GM12875 (cell line): ENCODE measurements at regions not wholly inside any gene's neighbourhood (a gene's known extent, or its start where the extent isn't known, plus 50 kb on each side); places are given as distances from the start of the nearest gene placed in this dataset.
A peak's percentile ranks its signal among the peaks of the same experiment; 100 is the strongest.

Experiments
- H3K4me3 ChIP-seq: one replicate; pipeline ENCODE4 v1.5.1; 2011; ENCODE audit warnings: low read depth, low read length, control low read depth
- TF ChIP-seq, protein P1 (sequence below): IDR thresholded peaks from 2 replicates; pipeline ENCODE4 v1.5.1; 2011; ENCODE audit warnings: low read depth, mild to moderate bottlenecking, control low read depth, inconsistent platforms, low read length, moderate library complexity, borderline replicate concordance; ENCODE audit not compliant: insufficient read depth

DNA sequence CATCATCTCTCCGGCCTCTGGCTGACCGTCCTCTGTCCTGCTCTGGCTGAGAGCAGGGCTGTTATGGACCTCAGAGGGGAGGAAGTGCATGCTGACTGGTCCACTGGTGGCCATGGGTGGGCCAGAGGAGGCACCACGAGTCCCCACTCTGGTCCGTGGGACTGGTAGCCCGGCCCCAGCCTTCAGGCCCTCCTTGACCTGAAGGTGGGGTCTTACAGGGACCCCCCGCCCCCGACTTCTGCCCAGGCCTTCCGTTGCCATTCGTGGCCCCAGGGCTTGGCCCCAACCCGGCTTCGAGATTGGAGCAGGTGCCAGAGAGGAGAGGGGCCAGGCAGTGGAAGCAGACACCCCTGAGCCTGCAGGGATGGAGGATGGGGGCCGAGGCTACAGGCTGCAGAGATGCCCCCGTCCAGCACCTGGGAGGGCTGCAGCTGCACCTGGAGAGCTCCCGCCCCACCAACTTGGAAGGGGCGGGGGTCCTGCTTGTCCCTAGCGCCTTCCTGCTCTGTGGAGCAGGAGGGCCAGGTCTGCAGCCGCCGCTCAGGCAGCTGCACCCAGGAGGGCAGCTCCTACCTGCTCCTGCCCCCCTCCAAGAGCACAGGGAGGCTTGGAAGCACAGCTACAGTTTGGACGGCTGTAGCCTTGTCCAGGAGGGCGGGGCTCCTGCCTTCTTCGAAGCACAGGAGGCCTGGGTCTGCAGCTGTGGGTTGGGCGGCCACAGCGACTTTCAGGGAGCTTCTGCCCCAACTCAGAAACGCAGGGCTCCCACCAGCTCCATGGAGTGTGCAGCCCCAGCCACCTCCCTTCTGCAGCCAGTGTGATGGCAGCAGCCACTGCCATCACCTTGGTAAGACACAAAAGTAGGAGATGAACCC lies 142.5 kb downstream of the KLF13 start:
- H3K4me3 ChIP-seq, result no peak overlapping the region
- TF ChIP-seq, protein P1, sequence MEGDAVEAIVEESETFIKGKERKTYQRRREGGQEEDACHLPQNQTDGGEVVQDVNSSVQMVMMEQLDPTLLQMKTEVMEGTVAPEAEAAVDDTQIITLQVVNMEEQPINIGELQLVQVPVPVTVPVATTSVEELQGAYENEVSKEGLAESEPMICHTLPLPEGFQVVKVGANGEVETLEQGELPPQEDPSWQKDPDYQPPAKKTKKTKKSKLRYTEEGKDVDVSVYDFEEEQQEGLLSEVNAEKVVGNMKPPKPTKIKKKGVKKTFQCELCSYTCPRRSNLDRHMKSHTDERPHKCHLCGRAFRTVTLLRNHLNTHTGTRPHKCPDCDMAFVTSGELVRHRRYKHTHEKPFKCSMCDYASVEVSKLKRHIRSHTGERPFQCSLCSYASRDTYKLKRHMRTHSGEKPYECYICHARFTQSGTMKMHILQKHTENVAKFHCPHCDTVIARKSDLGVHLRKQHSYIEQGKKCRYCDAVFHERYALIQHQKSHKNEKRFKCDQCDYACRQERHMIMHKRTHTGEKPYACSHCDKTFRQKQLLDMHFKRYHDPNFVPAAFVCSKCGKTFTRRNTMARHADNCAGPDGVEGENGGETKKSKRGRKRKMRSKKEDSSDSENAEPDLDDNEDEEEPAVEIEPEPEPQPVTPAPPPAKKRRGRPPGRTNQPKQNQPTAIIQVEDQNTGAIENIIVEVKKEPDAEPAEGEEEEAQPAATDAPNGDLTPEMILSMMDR, result no peak

DNA sequence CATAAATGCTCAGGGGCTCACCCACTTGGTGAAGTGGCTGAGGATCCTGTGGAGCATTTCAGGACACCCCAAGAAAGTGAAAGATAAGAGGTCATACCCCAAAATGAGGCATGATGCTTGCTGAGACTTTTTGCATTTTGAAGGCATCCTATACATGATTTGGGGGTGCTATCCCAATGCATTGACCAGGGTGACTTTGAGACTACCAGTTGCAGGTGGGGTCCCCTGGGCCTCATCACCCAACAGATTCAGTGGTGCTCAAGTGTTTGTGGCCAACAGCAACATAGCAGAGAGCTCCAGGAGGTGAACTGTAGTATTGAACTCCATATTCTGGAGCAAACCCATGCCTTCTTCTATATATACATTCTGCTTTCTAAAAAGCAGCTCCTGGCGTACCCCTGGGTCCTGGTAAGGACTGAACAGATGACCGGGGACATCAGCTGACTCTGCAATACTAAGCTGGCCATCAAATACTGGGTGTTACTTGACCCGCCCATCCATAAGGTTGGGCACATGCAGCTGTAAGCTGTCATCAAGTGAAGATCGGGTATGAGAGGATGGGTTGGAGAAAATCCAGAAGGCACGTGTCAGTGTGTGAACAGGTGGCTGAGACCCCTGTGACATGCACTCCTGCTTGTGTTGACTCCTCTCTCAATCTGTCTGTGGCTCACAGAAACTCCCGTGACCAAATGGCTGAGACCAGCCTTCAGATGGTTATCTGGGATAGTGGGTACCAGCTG lies 143.3 kb downstream of the KLF13 start:
- TF ChIP-seq, protein P1, result no peak
- no peak overlapping the region for H3K4me3 ChIP-seq

DNA sequence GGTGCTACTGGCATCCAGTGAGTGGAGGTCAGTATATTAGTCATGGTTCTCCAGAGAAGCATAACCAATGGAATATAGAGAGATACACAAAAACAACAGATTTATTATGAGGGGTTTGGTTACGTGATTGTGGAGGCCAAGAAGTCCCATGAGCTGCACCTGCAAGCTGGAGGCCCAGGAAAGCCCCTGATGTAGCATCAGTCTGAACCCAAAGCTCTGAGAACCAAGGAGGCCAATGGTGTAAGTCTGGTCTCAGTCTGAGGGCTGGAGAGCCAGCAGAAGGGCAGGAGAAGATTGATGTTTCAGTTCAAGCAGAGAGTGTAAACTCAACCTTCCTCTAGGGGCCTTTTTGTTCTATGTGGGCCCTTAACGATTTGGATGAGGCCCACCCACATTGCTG lies 144.1 kb downstream of the KLF13 start:
- TF ChIP-seq, protein P1, result no peak
- H3K4me3 ChIP-seq, result no peak overlapping the region

DNA sequence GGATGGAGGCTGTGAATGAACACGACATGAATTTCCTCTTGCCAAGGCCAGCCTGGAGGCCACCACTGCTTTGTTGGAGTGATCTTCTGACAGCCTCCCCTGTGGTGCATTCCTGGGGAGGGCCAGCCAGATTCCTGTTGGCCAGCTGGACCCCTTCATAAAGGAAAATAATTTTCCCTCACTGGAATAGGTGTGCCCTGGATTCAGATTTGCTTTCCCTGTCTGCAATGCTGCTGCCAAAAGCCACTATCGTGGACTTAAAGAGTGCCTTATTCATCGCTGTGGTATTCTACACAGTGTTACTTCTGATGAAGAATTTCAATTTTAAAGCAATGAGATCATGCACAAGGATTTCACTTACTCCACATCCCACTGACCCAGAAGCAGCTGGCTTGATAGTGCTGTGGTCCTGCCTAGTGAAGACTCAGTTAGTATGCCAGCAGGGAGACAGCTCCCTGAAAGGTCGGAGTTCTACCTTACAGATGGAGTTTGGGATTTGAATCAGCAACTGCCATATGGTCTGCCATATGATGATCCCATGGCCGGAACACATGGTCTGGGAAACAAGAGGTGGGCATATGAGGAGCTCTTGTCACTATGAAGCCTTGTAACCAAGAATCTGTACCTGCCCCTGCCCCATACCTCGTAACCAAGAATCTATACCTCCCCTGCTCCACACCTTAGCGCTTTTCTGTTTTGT lies 145.2 kb downstream of the KLF13 start:
- TF ChIP-seq, protein P1, result no peak
- H3K4me3 ChIP-seq, result no peak overlapping the region

DNA sequence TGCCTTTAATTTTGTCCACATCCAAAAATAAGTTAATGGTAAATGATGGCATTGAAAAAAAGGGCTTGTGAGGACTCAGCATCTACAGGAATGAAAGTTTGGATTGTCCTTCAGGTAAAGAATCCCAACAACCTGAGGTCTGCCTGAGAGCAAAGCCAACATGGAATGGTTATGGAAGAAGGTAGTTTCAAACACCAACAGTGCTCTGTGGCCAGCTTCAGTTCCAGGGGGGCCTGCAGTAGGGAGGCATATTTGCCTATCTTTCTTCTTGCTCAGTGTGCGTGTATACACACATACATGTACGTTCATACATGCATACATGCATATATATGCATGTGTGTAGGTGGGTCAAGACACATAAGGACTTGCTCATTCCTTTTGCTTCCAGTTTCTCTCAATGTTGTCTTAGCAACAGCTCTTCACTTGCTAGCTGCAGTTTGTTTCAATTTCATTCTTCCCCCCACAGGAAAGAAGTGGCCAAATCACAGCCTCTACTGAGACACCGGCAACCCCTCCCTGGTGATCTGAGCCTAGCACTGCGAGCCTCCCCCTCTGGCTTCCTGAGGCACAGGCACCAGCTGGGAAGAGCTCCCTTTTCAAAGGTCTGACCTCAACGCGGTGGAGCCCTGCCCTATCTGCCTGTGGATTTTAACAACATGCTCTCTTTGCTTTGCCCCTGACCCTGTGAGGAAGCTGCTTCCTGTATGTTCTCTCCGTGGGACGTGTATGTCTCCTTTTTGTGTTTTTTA lies 146.2 kb downstream of the KLF13 start:
- H3K4me3 ChIP-seq, result peak overlapping the region; percentile 12
- TF ChIP-seq, protein P1, result no peak

DNA sequence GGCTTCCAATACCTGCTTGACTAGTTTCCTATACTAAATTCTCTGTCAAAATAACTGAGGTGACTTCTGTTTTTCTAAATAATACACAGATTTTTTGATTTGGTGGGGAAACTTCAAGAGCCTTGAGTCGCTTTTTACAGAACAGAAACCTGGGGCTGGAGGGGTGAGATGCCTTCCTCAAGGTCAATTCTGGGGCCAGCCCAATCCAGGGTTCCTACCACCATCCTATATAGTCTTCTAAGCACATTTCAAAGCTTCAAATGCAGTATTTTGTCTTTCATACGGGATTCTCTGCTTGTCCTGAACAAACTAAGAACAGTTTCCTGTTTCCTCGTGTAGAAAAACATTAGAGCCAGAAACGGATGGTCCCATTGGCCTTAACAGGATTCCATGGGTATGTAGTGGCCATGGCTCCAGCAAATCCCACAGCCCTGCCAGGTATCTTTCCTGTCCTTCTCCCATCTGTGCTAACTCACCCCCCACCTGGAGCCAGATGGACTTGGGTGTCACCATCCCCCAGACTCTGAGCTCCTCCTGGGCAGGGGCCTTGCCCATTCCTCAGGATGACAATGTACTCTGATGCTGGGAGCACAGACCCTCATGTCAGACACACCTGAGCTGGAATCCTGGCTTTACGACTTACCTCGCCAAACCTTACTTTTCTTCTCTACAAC lies 146.9 kb downstream of the KLF13 start:
- TF ChIP-seq, protein P1, result no peak
- no peak overlapping the region for H3K4me3 ChIP-seq
